GM06990 (cell line): ENCODE measurements at regions not wholly inside any gene's neighbourhood (a gene's known extent, or its start where the extent isn't known, plus 50 kb on each side); places are given as distances from the start of the nearest gene placed in this dataset.

Source experiments
- DNase-seq: peaks from one replicate; pipeline ENCODE4 v3.0.0-alpha.2; 2011; ENCODE audit not compliant: insufficient read length; ENCODE audit errors: extremely low read depth
- H3K27me3 ChIP-seq: replicated peaks from 2 replicates; pipeline ENCODE4 v1.6.0; 2011; ENCODE audit warnings: low read length; ENCODE audit not compliant: control insufficient read depth, insufficient read depth
- H3K36me3 ChIP-seq: 2 replicates; pipeline ENCODE4 v1.5.1; 2011; ENCODE audit warnings: low read length; ENCODE audit not compliant: control insufficient read depth, insufficient read depth
- H3K4me3 ChIP-seq: replicated peaks from 2 replicates; pipeline ENCODE4 v1.5.1; 2011; ENCODE audit warnings: low read depth, mild to moderate bottlenecking, control low read depth, low read length
- TF ChIP-seq, protein P1 (sequence below): IDR thresholded peaks from 2 replicates; pipeline ENCODE4 v1.5.1; 2011; ENCODE audit warnings: low read length, control low read depth, mild to moderate bottlenecking, inconsistent platforms; ENCODE audit not compliant: insufficient read depth, poor library complexity, severe bottlenecking

DNA sequence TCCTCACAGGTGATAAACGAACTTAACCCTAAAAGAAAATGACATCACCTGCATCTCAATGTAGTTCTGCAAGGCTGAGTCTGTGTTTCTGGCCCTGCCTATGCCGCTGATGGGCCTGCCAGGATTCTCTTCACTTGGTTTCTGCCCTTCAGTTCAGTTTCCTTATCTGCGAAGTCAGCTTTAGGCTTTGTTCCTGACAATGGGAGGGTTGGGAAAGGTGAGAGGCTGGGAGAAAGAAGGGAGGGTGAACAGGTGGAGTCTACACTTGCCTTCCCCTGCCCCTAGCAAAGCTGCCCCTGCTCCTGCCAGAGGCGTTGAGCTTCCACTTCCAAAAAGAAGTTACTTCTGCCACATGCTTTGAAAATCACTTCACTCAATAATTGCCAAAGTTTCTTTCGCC lies 124.0 kb upstream of the APCDD1 start:
- H3K4me3 ChIP-seq, result no peak overlapping the region
- DNase-seq, result no peak
- TF ChIP-seq, protein P1, sequence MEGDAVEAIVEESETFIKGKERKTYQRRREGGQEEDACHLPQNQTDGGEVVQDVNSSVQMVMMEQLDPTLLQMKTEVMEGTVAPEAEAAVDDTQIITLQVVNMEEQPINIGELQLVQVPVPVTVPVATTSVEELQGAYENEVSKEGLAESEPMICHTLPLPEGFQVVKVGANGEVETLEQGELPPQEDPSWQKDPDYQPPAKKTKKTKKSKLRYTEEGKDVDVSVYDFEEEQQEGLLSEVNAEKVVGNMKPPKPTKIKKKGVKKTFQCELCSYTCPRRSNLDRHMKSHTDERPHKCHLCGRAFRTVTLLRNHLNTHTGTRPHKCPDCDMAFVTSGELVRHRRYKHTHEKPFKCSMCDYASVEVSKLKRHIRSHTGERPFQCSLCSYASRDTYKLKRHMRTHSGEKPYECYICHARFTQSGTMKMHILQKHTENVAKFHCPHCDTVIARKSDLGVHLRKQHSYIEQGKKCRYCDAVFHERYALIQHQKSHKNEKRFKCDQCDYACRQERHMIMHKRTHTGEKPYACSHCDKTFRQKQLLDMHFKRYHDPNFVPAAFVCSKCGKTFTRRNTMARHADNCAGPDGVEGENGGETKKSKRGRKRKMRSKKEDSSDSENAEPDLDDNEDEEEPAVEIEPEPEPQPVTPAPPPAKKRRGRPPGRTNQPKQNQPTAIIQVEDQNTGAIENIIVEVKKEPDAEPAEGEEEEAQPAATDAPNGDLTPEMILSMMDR, result no peak
- H3K36me3 ChIP-seq, result no peaks in the 10 kb centered on the region
- H3K27me3 ChIP-seq, result no peaks in the 10 kb centered on the region

- H3K27me3 ChIP-seq, result no peaks in the 10 kb centered on the region
- TF ChIP-seq, protein P1, result no peak
These were observed 122.0 kb upstream of the APCDD1 start for GRCh38 chr18:10332452-10332851.

DNA sequence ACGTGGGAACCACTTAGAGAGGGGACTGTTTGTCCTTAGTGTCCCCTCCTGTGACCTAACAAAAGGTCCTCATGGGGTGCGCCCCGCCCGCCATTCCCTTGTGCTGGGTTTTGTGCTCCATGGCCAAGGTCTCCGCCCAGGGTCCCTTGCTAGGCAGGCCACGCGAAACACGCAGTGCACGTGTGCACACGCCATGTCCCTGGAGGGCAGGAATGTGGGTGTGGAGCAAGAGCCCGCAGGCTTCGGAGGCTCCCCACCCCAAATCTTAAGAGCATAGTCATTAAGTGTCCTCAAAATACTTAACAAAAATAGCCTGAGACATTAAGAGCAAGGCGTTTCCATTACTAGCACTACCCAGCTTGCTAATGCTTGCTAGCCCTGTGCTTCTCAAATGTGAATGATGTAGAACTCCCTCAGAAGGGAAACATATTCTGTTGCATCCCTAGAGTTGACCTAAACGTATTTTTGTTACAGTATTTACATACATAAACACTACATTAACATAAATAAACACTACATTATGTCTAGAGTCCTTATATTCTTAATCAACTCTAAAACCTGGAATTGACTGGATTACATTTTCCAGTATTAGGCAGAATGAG lies 117.6 kb upstream of the APCDD1 start:
- H3K4me3 ChIP-seq, result no peak overlapping the region
- TF ChIP-seq, protein P1, result no peak
- no peaks in the 10 kb centered on the region for H3K36me3 ChIP-seq
- no peak for DNase-seq
- no peaks in the 10 kb centered on the region; the same call in 1 of the 2 replicates for H3K27me3 ChIP-seq

More at GRCh38 chr18:10332452-10332851, 122.0 kb upstream of the APCDD1 start:
- Histone ChIP-seq H3K4me3 (no peak overlapping the region), H3K36me3 (no peaks in the 10 kb centered on the region)
- no peak for DNase-seq

DNA sequence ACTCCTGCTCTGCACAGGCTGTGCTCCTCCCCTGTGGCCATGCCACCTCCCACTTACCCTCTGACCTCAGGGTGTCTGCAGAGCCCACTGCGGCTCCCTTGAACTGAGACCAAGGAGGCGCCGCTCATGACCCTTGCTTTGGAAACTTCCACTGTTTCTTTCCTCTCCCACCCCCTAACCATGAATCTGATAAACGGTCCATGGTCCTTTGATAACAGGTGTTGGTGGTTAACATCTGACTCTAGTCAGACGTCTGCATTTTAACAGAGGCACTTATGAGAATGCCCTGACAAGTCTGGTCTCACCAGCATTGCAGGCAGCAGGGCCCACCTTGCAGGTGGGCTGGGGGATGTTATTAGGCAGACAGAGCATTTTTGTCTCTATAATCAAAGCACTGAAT lies 113.6 kb upstream of the APCDD1 start:
- TF ChIP-seq, protein P1, result no peak
- Histone ChIP-seq H3K4me3 (no peak overlapping the region), H3K36me3 (no peaks in the 10 kb centered on the region), H3K27me3 (no peaks in the 10 kb centered on the region; the same call in 1 of the 2 replicates)
- no peak for DNase-seq

DNA sequence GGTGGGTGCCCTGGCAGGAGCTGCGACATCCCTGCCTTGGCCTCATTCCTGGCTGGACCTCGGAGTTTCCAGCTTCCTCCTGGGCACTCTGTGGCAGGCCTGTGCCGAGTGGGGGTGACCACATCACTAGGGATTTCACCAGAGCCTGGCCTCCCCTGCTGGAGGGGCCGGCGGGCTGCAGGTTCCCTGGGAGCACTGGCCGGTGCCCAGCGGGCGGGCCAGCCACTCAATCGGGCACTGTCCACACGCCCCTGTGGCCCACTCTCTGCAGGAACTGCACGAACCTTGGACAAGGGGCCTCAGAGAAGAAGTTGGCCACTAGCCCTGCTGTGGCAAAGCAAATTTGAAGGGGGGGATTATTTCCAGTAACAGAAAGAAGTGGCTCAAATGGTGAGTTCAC lies 110.7 kb upstream of the APCDD1 start:
- TF ChIP-seq, protein P1, result no peak
- no peak overlapping the region for H3K4me3 ChIP-seq
- no peaks in the 10 kb centered on the region; the same call in 1 of the 2 replicates for H3K27me3 ChIP-seq
- no peak for DNase-seq
- no peaks in the 10 kb centered on the region for H3K36me3 ChIP-seq
